ENCODE measurements at regions not wholly inside any gene's neighbourhood (a gene's known extent, or its start where the extent isn't known, plus 50 kb on each side); places are given as distances from the start of the nearest gene placed in this dataset.

GRCh38 chrX:9153300-9153699, 119.4 kb upstream of the FAM9B start:
- 33% methylated on average over 1 of the region's 1 CpG for WGBS (ENCODE audit: insufficient coverage)
- Histone ChIP-seq H3K9ac (ENCODE audit: low read length) (no peak overlapping the region), H3K36me3 (replicated peaks in 1 of 2; ENCODE audit: control extremely low read depth in 1 of 2, control insufficient read depth in 1 of 2, extremely low read depth in 1 of 2, insufficient read depth in 2 of 2, low read length in 1 of 2) (no peaks in the 10 kb centered on the region), H3K4me3 (ENCODE audit: control extremely low read depth in 1 of 5, extremely low read depth in 1 of 5, insufficient read depth in 1 of 5, low read depth in 2 of 5, low read length in 4 of 5) (no peak overlapping the region), H2AFZ (ENCODE audit: insufficient read depth, low read depth, low read length, poor library complexity, severe bottlenecking) (no peak overlapping the region), H3K9me3 (ENCODE audit: control extremely low read depth in 1 of 3, control insufficient read depth in 2 of 3, insufficient read depth in 1 of 3, low read length in 2 of 3) (peaks cover 0 to 3% (median 0%) of the 10 kb centered on the region in 3 donors), H3K4me2 (replicated peaks; ENCODE audit: low read depth, low read length, poor library complexity, severe bottlenecking) (no peak overlapping the region), H4K20me1 (ENCODE audit: control insufficient read depth, insufficient read depth, low read length, poor library complexity, severe bottlenecking) (no peaks in the 10 kb centered on the region), H3K27me3 (replicated peaks in 1 of 4; ENCODE audit: control extremely low read depth in 1 of 4, control insufficient read depth in 3 of 4, insufficient read depth in 4 of 4, low read length in 3 of 4) (peaks cover 0 to 30% (median 9%) of the 10 kb centered on the region in 4 experiments), H3K27ac (ENCODE audit: low read length in 2 of 2) (no peak overlapping the region), H3K79me2 (ENCODE audit: control insufficient read depth, insufficient read depth, low read length) (no peaks in the 10 kb centered on the region), H3K4me1 (ENCODE audit: control insufficient read depth in 2 of 2, insufficient read depth in 2 of 2, low read length in 2 of 2) (peaks cover 8 to 11% of the 10 kb centered on the region in 2 donors)
- Mint-ChIP-seq H3K27me3 (peaks cover 11% of the 10 kb centered on the region), H3K27ac (no peak overlapping the region), H3K9me3 (ENCODE audit: insufficient read depth) (no peaks in the 10 kb centered on the region), H3K4me1 (peaks cover 16% of the 10 kb centered on the region), H3K4me3 (no peak overlapping the region)
- TF ChIP-seq CTCF (IDR thresholded peaks at IDR 0.05) (no peak), EZH2 (IDR thresholded peaks at IDR 0.05; ENCODE audit: borderline replicate concordance, insufficient read depth, low read depth, low read length, poor library complexity, severe bottlenecking) (no peak)
- intact Hi-C loops (cut with micrococcal nuclease): no loop called here
- ATAC-seq (ENCODE audit: low read depth) (no peak), DNase-seq (no peak)
- ChIA-PET CTCF (no interaction called here), POLR2A (no interaction called here)

DNA sequence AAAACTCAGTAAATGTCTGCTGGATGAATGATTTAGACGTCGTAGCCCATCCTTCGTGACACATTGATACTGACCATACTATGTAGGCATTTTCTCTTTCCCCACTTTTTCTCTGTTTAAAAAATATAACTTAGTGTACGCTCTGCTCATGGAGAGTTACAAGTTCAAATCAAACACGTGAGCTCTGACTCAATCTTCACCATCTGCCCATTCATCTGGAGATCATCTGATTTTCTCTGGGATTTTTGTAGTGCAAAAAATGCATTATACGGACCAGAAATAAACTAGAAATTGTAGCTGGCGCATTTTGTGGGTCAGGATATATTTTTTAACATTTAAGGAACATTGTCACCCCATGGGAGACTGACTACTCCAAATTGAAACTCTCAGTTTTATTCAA, 124.7 kb upstream of the FAM9B start:
- Mint-ChIP-seq H3K27ac (no peak overlapping the region), H3K4me3 (no peak overlapping the region), H3K4me1 (peaks cover 4% of the 10 kb centered on the region), H3K27me3 (peaks cover 30% of the 10 kb centered on the region), H3K9me3 (ENCODE audit: insufficient read depth) (no peaks in the 10 kb centered on the region)
- no peak for DNase-seq
- Histone ChIP-seq H3K27ac (ENCODE audit: low read length in 2 of 2) (no peak overlapping the region), H2AFZ (ENCODE audit: insufficient read depth, low read depth, low read length, poor library complexity, severe bottlenecking) (no peak overlapping the region), H3K27me3 (replicated peaks in 1 of 4; ENCODE audit: control extremely low read depth in 1 of 4, control insufficient read depth in 3 of 4, insufficient read depth in 4 of 4, low read length in 3 of 4) (peaks cover 0 to 30% (median 13%) of the 10 kb centered on the region in 4 experiments), H3K4me1 (ENCODE audit: control insufficient read depth in 2 of 2, insufficient read depth in 2 of 2, low read length in 2 of 2) (no peaks in the 10 kb centered on the region), H3K4me2 (replicated peaks; ENCODE audit: low read depth, low read length, poor library complexity, severe bottlenecking) (no peak overlapping the region), H4K20me1 (ENCODE audit: control insufficient read depth, insufficient read depth, low read length, poor library complexity, severe bottlenecking) (no peaks in the 10 kb centered on the region), H3K36me3 (replicated peaks in 1 of 2; ENCODE audit: control extremely low read depth in 1 of 2, control insufficient read depth in 1 of 2, extremely low read depth in 1 of 2, insufficient read depth in 2 of 2, low read length in 1 of 2) (no peaks in the 10 kb centered on the region), H3K9ac (ENCODE audit: low read length) (no peak overlapping the region), H3K9me3 (ENCODE audit: control extremely low read depth in 1 of 3, control insufficient read depth in 2 of 3, insufficient read depth in 1 of 3, low read length in 2 of 3) (peaks cover 0 to 3% (median 0%) of the 10 kb centered on the region in 3 donors), H3K79me2 (ENCODE audit: control insufficient read depth, insufficient read depth, low read length) (no peaks in the 10 kb centered on the region), H3K4me3 (ENCODE audit: control extremely low read depth in 1 of 5, extremely low read depth in 1 of 5, insufficient read depth in 1 of 5, low read depth in 2 of 5, low read length in 4 of 5) (no peak overlapping the region)
- ATAC-seq (ENCODE audit: low read depth): no peak
- intact Hi-C loops (cut with micrococcal nuclease): no loop called here
- WGBS (ENCODE audit: insufficient coverage): no CpG with 5 or more reads among the region's 7 CpGs
- TF ChIP-seq CTCF (IDR thresholded peaks at IDR 0.05): no peak
- TF ChIP-seq EZH2 (IDR thresholded peaks at IDR 0.05; ENCODE audit: borderline replicate concordance, insufficient read depth, low read depth, low read length, poor library complexity, severe bottlenecking): no peak
- ChIA-PET POLR2A (no interaction called here), CTCF (no interaction called here)

All from B cell (primary cell).